ENCODE measurements at regions not wholly inside any gene's neighbourhood (a gene's known extent, or its start where the extent isn't known, plus 50 kb on each side); places are given as distances from the start of the nearest gene placed in this dataset.

DNA sequence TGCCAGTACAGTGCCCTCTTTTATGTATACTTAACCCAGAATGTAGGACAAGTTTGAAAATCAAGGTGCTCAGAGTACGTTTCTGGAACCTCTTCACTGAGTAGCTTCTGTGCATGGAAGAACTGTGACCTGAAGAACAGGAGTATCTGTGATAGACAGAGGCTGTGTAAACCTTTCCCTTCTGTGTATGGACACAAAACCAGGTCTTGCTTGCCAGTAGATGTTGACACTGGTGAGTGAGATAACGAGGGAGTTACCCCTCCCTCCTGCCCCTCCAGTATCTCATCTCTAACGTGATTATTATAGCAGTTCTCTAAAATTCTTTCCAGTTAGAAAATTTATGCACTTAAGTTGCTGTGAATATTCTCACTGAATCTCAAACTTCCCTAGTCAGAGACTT, 170.8 kb downstream of the RPL10L start:
- DNase-seq (ENCODE audit: low read depth), result no peak
- H3K4me3 ChIP-seq (ENCODE audit: low read depth, low read length), result no peak overlapping the region
- TF ChIP-seq MYC (IDR thresholded peaks at IDR 0.05; ENCODE audit: low read depth, low read length), result no peak
- TF ChIP-seq POLR2A (IDR thresholded peaks at IDR 0.05; ENCODE audit: extremely low read depth, insufficient read length), result no peak
- TF ChIP-seq, protein P1, sequence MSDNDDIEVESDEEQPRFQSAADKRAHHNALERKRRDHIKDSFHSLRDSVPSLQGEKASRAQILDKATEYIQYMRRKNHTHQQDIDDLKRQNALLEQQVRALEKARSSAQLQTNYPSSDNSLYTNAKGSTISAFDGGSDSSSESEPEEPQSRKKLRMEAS (IDR thresholded peaks at IDR 0.05; ENCODE audit: low read depth, low read length), result no peak
- TF ChIP-seq, protein P2, sequence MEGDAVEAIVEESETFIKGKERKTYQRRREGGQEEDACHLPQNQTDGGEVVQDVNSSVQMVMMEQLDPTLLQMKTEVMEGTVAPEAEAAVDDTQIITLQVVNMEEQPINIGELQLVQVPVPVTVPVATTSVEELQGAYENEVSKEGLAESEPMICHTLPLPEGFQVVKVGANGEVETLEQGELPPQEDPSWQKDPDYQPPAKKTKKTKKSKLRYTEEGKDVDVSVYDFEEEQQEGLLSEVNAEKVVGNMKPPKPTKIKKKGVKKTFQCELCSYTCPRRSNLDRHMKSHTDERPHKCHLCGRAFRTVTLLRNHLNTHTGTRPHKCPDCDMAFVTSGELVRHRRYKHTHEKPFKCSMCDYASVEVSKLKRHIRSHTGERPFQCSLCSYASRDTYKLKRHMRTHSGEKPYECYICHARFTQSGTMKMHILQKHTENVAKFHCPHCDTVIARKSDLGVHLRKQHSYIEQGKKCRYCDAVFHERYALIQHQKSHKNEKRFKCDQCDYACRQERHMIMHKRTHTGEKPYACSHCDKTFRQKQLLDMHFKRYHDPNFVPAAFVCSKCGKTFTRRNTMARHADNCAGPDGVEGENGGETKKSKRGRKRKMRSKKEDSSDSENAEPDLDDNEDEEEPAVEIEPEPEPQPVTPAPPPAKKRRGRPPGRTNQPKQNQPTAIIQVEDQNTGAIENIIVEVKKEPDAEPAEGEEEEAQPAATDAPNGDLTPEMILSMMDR (IDR thresholded peaks at IDR 0.05; ENCODE audit: low read depth, low read length), result no peak

DNA sequence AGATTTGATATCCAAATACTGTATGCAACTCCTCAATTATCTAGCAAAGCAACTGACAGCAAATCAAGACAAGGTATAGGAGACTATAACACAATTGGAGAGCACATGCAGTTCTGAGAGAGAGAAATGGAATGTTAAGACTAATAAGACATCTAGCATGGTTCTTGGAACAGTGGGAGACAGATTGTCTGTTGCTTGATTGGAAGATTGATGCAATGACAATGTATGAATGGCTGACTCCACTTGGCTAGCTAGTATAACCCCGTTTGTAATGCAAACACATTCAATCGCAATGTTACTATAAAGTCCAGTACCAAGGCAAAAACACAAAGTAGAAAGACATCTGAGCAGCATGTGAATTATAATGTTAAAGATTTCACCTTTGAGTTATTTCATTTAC, 179.3 kb downstream of the RPL10L start:
- H3K4me3 ChIP-seq (ENCODE audit: low read depth, low read length), result no peak overlapping the region
- no peak for DNase-seq (ENCODE audit: low read depth)
- TF ChIP-seq, protein P1 (IDR thresholded peaks at IDR 0.05; ENCODE audit: low read depth, low read length), result no peak
- no peak for TF ChIP-seq MYC (IDR thresholded peaks at IDR 0.05; ENCODE audit: low read depth, low read length)
- no peak for TF ChIP-seq POLR2A (IDR thresholded peaks at IDR 0.05; ENCODE audit: extremely low read depth, insufficient read length)
- TF ChIP-seq, protein P2 (IDR thresholded peaks at IDR 0.05; ENCODE audit: low read depth, low read length), result no peak

DNA sequence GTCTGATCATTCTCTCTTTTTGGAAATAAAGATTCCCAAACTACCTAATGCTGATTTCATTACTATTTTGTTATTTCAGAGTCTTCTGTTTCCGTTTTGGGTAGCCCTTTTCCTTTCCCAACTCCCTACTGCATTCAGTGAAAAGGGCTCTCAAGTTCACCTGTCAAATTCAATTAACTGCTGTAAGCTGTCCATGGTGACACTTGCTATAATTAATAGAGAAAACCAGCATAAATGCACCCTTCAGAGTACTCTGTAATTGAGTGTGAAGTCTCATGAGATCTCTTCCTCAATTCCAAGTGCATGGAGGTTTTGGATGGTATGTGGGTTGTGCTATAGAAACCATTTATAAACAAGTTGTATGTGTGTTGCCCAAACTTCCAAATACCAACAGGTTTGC, 187.2 kb downstream of the RPL10L start:
- TF ChIP-seq, protein P2 (IDR thresholded peaks at IDR 0.05; ENCODE audit: low read depth, low read length), result no peak
- TF ChIP-seq, protein P1 (IDR thresholded peaks at IDR 0.05; ENCODE audit: low read depth, low read length), result no peak
- TF ChIP-seq POLR2A (IDR thresholded peaks at IDR 0.05; ENCODE audit: extremely low read depth, insufficient read length) (no peak), MYC (IDR thresholded peaks at IDR 0.05; ENCODE audit: low read depth, low read length) (no peak)
- no peak for DNase-seq (ENCODE audit: low read depth)
- no peak overlapping the region for H3K4me3 ChIP-seq (ENCODE audit: low read depth, low read length)

DNA sequence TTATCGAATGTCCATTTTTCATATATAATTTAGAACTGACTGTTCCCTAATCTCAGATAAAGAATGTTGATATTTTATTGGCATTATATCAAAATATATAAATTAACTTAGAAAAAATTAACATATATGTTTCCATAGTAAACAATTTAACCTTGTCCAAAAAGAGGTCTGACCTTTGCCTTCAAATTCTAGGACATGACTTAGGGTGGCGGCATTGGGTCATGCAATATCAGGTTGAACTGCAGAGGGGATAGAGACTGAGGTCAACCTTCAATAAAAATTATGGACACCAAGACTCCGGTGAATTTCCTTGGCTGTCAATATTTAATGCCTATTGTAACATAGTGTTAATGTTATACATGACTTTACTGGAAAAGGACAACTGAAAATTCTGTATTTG, 199.8 kb downstream of the RPL10L start:
- no peak for DNase-seq (ENCODE audit: low read depth)
- TF ChIP-seq, protein P1 (IDR thresholded peaks at IDR 0.05; ENCODE audit: low read depth, low read length), result no peak
- TF ChIP-seq POLR2A (IDR thresholded peaks at IDR 0.05; ENCODE audit: extremely low read depth, insufficient read length) (no peak), MYC (IDR thresholded peaks at IDR 0.05; ENCODE audit: low read depth, low read length) (no peak)
- TF ChIP-seq, protein P2 (IDR thresholded peaks at IDR 0.05; ENCODE audit: low read depth, low read length), result no peak

DNA sequence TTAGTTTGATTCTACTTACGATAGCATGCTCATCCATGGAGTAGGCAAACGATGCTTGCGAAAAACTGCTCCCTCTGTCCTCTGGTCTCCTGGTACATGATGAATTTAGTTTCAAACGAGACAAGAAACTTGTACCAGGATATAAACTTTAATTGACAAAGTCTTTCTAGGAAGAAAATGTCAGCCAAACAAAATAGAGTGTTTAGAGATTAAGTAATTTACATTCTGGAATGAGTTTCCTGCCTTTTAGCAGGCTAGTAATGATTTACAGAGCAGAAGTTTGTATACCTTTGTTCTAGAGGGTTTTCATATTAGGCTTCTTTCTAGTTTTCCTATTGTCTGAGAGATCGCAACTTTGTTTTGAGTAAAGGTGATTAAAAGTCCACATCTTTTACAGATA, 206.9 kb downstream of the RPL10L start:
- no peak for DNase-seq (ENCODE audit: low read depth)

More for the DNA sequence above, 199.8 kb downstream of the RPL10L start:
- H3K4me3 ChIP-seq (ENCODE audit: low read depth, low read length), result no peak overlapping the region

More for the DNA sequence above, 206.9 kb downstream of the RPL10L start:
- no peak for TF ChIP-seq POLR2A (IDR thresholded peaks at IDR 0.05; ENCODE audit: extremely low read depth, insufficient read length)
- no peak for TF ChIP-seq MYC (IDR thresholded peaks at IDR 0.05; ENCODE audit: low read depth, low read length)
- TF ChIP-seq, protein P1 (IDR thresholded peaks at IDR 0.05; ENCODE audit: low read depth, low read length), result no peak
- TF ChIP-seq, protein P2 (IDR thresholded peaks at IDR 0.05; ENCODE audit: low read depth, low read length), result no peak
- no peak overlapping the region for H3K4me3 ChIP-seq (ENCODE audit: low read depth, low read length)

All from NB4 (cell line).